ENCODE measurements at regions not wholly inside any gene's neighbourhood (a gene's known extent, or its start where the extent isn't known, plus 50 kb on each side); places are given as distances from the start of the nearest gene placed in this dataset.

GRCh38 chr21:35754583-35754982, 305.7 kb downstream of the SETD4 start:
- no peak for TF ChIP-seq POLR2A (IDR thresholded peaks at IDR 0.05; ENCODE audit: low read length)
- TF ChIP-seq, protein P1, sequence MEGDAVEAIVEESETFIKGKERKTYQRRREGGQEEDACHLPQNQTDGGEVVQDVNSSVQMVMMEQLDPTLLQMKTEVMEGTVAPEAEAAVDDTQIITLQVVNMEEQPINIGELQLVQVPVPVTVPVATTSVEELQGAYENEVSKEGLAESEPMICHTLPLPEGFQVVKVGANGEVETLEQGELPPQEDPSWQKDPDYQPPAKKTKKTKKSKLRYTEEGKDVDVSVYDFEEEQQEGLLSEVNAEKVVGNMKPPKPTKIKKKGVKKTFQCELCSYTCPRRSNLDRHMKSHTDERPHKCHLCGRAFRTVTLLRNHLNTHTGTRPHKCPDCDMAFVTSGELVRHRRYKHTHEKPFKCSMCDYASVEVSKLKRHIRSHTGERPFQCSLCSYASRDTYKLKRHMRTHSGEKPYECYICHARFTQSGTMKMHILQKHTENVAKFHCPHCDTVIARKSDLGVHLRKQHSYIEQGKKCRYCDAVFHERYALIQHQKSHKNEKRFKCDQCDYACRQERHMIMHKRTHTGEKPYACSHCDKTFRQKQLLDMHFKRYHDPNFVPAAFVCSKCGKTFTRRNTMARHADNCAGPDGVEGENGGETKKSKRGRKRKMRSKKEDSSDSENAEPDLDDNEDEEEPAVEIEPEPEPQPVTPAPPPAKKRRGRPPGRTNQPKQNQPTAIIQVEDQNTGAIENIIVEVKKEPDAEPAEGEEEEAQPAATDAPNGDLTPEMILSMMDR (IDR thresholded peaks at IDR 0.05), result no peak

Data from A549 (cell line).